Posterior vena cava (tissue), 2 donors: ENCODE measurements at regions not wholly inside any gene's neighbourhood (a gene's known extent, or its start where the extent isn't known, plus 50 kb on each side); places are given as distances from the start of the nearest gene placed in this dataset.
"Not testable (repeated sequence)": the region's sequence is repeated elsewhere in the genome, so short reads cannot be mapped to it uniquely, and the experiment has no call there.

ENCODE experiments used
- DNase-seq: peaks from one replicate; pipeline ENCODE4 v3.0.0-alpha.2; 2020; ENCODE audit warnings: low spot score
- intact Hi-C, 2 donors: fragments of 100-400 bp; cut with DNase I; formaldehyde crosslinking; loops; one replicate each; pipeline versions ENCODE4 v1.14.1 to v1.14.2; 2022 to 2023
- donor health status: DM: yes; HTN: yes; CAD: no.
- donor health status: DM: yes; HTN: yes; CAD: no.

- DNase-seq = no peak
- intact Hi-C loops = no loop called here
Observed at GRCh38 chr21:27793901-27794300, 827.0 kb upstream of the ADAMTS5 start.

DNA sequence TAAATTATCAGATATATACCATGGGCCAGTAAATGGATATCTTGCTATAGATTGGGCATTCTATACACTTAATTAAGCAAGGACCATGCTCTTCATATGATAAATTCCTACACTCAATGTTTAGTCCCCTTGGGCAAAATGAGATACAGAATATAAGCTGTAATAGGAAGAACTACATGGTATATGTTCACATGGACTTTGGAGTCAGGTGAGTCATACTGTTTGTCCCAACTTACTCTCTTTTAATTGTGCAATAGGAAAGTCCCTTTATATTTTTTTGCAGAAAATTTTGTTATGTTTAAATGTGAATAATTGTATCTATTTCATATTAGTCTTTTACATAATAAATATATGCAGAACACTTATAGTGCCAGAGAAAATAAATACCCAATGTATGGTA is 820.2 kb upstream of the ADAMTS5 start:
- no peak for DNase-seq
- intact Hi-C loops = no loop called here

- no peak for DNase-seq
- intact Hi-C loops = no loop called here
Observed at GRCh38 chr21:27779606-27780005, 812.7 kb upstream of the ADAMTS5 start.

- no peak for DNase-seq
Observed at GRCh38 chr21:27776925-27777553, 810.2 kb upstream of the ADAMTS5 start.

DNA sequence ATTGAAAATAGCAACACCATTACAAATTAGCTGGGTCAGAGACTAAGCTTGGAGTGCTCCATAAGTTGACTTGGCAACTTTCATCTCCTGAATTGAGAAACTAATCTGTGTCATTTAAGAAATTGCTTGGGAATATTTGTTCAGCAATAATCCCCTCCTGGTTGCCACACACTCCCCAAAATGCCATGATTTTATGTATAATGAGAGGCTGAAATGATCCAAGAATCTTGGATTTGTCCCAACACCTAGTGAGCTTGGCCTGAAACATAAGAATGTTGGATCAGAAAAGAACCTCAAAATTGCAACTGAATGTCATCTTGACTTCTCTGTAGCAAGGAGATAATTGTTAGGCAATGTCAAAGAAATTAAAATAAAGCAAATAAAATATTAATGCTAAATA is 805.9 kb upstream of the ADAMTS5 start:
- no peak for DNase-seq

More at GRCh38 chr21:27776925-27777553, 810.2 kb upstream of the ADAMTS5 start:
- intact Hi-C loops = no loop called here

GRCh38 chr21:27771938-27772483 is 805.1 kb upstream of the ADAMTS5 start:
- DNase-seq = no peak
- intact Hi-C loops = no loop called here

More for the DNA sequence above, 805.9 kb upstream of the ADAMTS5 start:
- intact Hi-C loops = no loop called here

- intact Hi-C loops = no loop called here
- no peak for DNase-seq
Observed at GRCh38 chr21:27769763-27770162, 802.9 kb upstream of the ADAMTS5 start.

DNA sequence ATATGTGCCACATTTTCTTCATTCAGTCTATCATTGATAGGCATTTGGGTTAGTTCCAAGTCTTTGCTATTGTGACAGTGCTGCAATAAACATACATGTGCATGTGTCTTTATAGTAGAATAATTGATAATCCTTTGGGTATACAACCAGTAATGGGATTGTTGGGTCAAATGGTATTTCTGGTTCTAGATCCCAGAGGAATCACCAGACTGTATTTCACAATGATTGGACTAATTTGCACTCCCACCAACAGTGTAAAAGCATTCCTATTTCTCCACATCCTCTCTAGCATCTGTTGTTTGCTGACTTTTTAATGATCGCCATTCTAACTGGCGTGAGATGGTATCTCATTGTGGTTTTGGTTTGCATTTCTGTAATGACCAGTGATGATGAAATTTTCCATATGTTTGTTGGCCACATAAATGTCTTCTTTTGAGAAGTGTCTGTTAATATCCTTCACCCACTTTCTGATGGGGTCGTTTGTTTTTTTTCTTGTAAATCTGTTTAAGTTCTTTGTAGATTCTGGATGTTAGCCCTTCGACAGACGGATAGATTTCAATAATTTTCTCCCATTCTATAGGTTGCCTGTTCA is 801.3 kb upstream of the ADAMTS5 start:
- DNase-seq = not testable (repeated sequence)

GRCh38 chr21:27764056-27764455 is 797.2 kb upstream of the ADAMTS5 start:
- intact Hi-C loops = no loop called here
- DNase-seq = no peak

More for the DNA sequence above, 801.3 kb upstream of the ADAMTS5 start:
- intact Hi-C loops = not testable (repeated sequence)

DNA sequence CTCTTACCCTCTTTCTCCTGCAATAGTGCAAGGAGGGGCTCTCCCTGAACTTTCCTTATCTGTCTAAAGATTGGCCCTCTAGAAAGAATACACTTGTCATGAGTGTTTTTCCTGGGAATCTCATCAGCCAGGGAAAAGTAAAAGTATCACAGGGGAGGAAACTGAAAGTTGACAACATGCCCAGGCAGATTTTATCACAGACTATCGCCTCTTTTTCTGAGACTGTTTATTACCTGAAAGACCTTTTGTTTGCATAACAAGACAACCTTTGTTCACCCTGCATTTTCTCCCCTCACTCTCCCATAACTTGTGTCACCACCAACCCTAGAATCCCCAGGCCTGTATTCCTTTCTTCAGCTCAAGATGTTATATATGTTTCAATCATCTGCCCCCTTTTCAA is 794.7 kb upstream of the ADAMTS5 start:
- no peak for DNase-seq

DNA sequence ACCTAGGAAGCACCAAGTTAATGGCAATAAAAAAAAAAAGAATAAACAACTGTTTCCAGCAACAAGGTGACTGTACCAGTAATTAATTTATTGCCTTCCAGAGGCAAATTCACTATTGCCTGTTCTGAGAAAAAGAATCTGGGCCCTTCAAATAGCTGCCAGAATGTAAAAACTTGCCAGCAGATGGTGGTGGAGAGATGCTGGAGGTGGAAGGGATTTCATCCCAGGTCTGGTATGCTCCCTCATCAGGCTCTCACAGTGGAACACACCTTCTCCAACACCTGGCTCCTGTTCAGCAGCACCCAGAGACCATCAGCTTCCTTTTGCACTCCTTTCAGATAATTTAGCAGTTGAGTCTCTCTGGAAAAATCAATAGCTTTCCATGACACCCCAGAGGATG is 792.9 kb upstream of the ADAMTS5 start:
- intact Hi-C loops = no loop called here

More for the DNA sequence above, 794.7 kb upstream of the ADAMTS5 start:
- intact Hi-C loops = no loop called here

GRCh38 chr21:27759091-27759659 is 792.3 kb upstream of the ADAMTS5 start:
- DNase-seq = no peak
- intact Hi-C loops = no loop called here

More for the DNA sequence above, 792.9 kb upstream of the ADAMTS5 start:
- no peak for DNase-seq

- intact Hi-C loops = no loop called here
- no peak for DNase-seq
Observed at GRCh38 chr21:27756191-27756590, 789.3 kb upstream of the ADAMTS5 start.

GRCh38 chr21:27743971-27744564 is 777.2 kb upstream of the ADAMTS5 start:
- intact Hi-C loops = no loop called here
- no peak for DNase-seq

- no peak for DNase-seq
- intact Hi-C loops = no loop called here
Observed at GRCh38 chr21:27741736-27742135, 774.8 kb upstream of the ADAMTS5 start.

DNA sequence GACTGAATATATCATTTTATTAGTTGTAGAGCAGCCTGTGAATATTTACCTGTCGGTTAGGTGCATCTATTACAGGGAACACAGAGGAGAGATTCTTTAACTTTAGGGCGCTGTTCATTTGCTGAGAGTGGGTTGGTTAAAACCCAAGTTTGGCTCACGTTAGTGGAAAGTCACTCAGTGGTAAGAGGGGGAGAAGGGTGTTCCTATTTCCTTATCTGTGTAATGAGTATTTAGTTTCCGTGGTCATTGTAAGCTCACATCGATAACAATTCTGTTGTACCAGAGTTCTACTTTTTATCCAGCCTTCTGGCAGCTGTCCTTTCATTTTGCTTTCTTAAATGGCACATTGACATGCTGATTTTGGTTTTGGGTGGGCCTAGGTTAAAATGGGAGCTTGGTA is 773.2 kb upstream of the ADAMTS5 start:
- intact Hi-C loops = no loop called here

GRCh38 chr21:27739187-27739586 is 772.3 kb upstream of the ADAMTS5 start:
- DNase-seq = no peak
- intact Hi-C loops = no loop called here

More for the DNA sequence above, 773.2 kb upstream of the ADAMTS5 start:
- no peak for DNase-seq

DNA sequence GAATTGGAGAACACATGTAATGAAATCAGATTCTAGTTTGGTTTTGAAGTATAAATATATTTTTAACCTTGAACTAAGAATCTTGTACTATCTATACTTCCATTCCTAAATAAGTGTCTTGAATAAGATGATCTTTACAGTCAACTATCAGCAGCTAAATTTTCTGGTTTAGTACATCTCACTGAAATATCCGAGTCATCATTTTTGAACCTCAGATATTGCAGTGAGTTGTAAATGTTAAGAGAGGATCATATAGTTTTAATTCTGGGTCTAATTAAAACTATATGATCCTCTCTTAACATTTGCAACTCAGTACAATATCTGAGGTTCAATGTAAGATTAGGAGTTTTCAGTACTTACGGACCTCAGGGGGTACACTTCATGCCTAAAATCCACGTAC is 768.8 kb upstream of the ADAMTS5 start:
- DNase-seq = no peak
- intact Hi-C loops = no loop called here

DNA sequence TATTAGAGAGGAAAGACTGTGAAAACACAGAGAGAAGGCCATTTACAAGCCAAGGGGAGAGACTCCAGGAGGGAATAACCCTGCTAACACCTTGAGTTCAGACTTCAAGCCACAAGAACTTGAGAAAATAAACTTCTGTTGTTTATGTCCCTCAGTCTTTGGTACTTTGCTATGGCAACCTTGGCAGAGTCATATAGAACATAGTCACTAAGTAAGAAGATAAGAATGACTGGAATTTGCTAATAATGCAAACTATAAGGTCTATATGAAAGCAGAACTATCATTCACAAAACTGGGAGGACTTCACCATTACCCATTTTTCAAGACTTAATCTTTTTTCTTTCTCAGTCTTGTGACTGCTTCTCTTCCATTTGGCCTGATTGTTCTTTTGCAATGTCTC is 767.3 kb upstream of the ADAMTS5 start:
- intact Hi-C loops = no loop called here
- no peak for DNase-seq

GRCh38 chr21:27725916-27726315 is 759.0 kb upstream of the ADAMTS5 start:
- intact Hi-C loops = no loop called here

More at GRCh38 chr21:27725916-27726315, 759.0 kb upstream of the ADAMTS5 start:
- no peak for DNase-seq
